Transverse colon (tissue), 4 donors: ENCODE measurements at regions not wholly inside any gene's neighbourhood (a gene's known extent, or its start where the extent isn't known, plus 50 kb on each side); places are given as distances from the start of the nearest gene placed in this dataset.

ENCODE experiments used
- DNase-seq: peaks from one replicate; pipeline ENCODE4 v3.0.0-alpha.2; 2019
- H3K27ac ChIP-seq, 4 donors: fragments of 200-600 bp; sonication (generic); 2 replicates each; pipeline ENCODE4 v1.5.1; 2016 to 2018; ENCODE audit warnings: inconsistent platforms in 4 of 4
- H3K27me3 ChIP-seq: fragments of 200-600 bp; sonication (generic); 2 replicates; pipeline ENCODE4 v1.5.1; 2017; ENCODE audit warnings: inconsistent platforms
- H3K36me3 ChIP-seq, 4 donors: fragments of 200-600 bp; sonication (generic); 2 replicates each; pipeline ENCODE4 v1.5.1; 2017 to 2019; ENCODE audit warnings: inconsistent platforms in 4 of 4
- H3K4me1 ChIP-seq, 4 donors: fragments of 200-600 bp; sonication (generic); 2 replicates each; pipeline ENCODE4 v1.5.1; 2017 to 2020; ENCODE audit warnings: inconsistent platforms in 4 of 4
- H3K4me3 ChIP-seq, 4 donors: fragments of 200-600 bp; sonication (generic); 1 replicate in 1 of 4; 2 replicates in 3 of 4; pipeline versions ENCODE4 v1.5.1 to v1.6.1; 2017 to 2019; ENCODE audit warnings: inconsistent platforms in 4 of 4
- H3K9me3 ChIP-seq, 2 donors: fragments of 200-600 bp; sonication (generic); 2 replicates each; pipeline ENCODE4 v1.5.1; 2017 to 2019; ENCODE audit warnings: inconsistent platforms in 2 of 2
- CTCF ChIP-seq, 5 experiments: fragments of 200-600 bp in 3 of 5; fragments of 450-650 bp in 2 of 5; sonication (generic) in 3 of 5; IDR thresholded peaks; 1 replicate in 2 of 5; 2 replicates in 3 of 5; pipeline ENCODE4 v1.5.1; 2016 to 2017; ENCODE audit warnings: antibody characterized with exemption in 5 of 5, inconsistent platforms in 3 of 5, mild to moderate bottlenecking in 2 of 5, moderate library complexity in 1 of 5
- EP300 ChIP-seq: sonication (generic); formaldehyde crosslinking; IDR thresholded peaks from one replicate; pipeline ENCODE4 v1.6.1; 2017; ENCODE audit warnings: antibody characterized with exemption, low read depth
- POLR2A ChIP-seq: fragments of 450-650 bp; IDR thresholded peaks from one replicate; pipeline ENCODE4 v1.6.1; 2016; ENCODE audit warnings: antibody characterized with exemption, mild to moderate bottlenecking, moderate library complexity
- POLR2AphosphoS5 ChIP-seq, 3 donors: sonication (generic); formaldehyde crosslinking; IDR thresholded peaks; one replicate each; pipeline ENCODE4 v1.6.1; 2016; ENCODE audit warnings: antibody characterized with exemption in 3 of 3
- WGBS, 2 donors: methylation state at CpG; one replicate each; pipeline ENCODE4 v1.1.5; 2018; ENCODE audit warnings: low coverage in 1 of 2; 5-methylcytosine and 5-hydroxymethylcytosine counted together
- in situ Hi-C, 4 donors: fragments of 200-750 bp; cut with MboI; loops; one replicate each; pipeline versions ENCODE4 v1.15.0 to v1.15.1; 2017; ENCODE audit warnings: low sequenced_read_pairs in 3 of 4, low pct_ligation_motif_present in 1 of 4, low pct_unique_long_range_greater_than_20kb in 1 of 4
- intact Hi-C: fragments of 100-400 bp; cut with DNase I; formaldehyde crosslinking; loops from one replicate; pipeline ENCODE4 v1.15.1; 2023; ENCODE audit warnings: low total_unique reads

- intact Hi-C loops: no loop called here
- Histone ChIP-seq H3K4me3 (no peak overlapping the region), H3K36me3 (no peaks in the 10 kb centered on the region), H3K9me3 (no peaks in the 10 kb centered on the region), H3K27ac (no peak overlapping the region), H3K4me1 (no peaks in the 10 kb centered on the region), H3K27me3 (no peaks in the 10 kb centered on the region)
- in situ Hi-C loops: no loop called here
- 67 to 71% methylated on average over 2 to 3 of the region's 3 CpGs for WGBS, 2 donors
- no peak for DNase-seq
- TF ChIP-seq POLR2A (no peak), CTCF (IDR thresholded peaks at IDR 0.05) (no peak), POLR2AphosphoS5 (IDR thresholded peaks at IDR 0.05) (no peak), EP300 (no peak)
Measured at GRCh38 chr5:57802131-57802530, 319.5 kb upstream of the ACTBL2 start.

GRCh38 chr5:57795203-57795602 lies 312.6 kb upstream of the ACTBL2 start:
- TF ChIP-seq CTCF (IDR thresholded peaks at IDR 0.05) (no peak), POLR2AphosphoS5 (IDR thresholded peaks at IDR 0.05) (no peak), EP300 (no peak), POLR2A (no peak)
- no peaks in the 10 kb centered on the region for H3K9me3 ChIP-seq
- WGBS, 2 donors: 88% methylated on average over 1 of the region's 1 CpG; no CpG with 5 or more reads in 1 of the 2 donors
- no peaks in the 10 kb centered on the region for H3K27me3 ChIP-seq
- in situ Hi-C loops: loop anchor here in 1 of 4 donors (25.0 kb wide), 1 partner anchor 483 kb away; no protein-coding TSS in a partner anchor
- H3K4me1 ChIP-seq: no peaks in the 10 kb centered on the region
- intact Hi-C loops: no loop called here
- no peak for DNase-seq
- H3K36me3 ChIP-seq: no peaks in the 10 kb centered on the region
- no peak overlapping the region for H3K4me3 ChIP-seq
- H3K27ac ChIP-seq: no peak overlapping the region

- TF ChIP-seq CTCF (IDR thresholded peaks at IDR 0.05): no peak
- TF ChIP-seq POLR2A: no peak
- TF ChIP-seq EP300: no peak
- no peak for TF ChIP-seq POLR2AphosphoS5 (IDR thresholded peaks at IDR 0.05)
- intact Hi-C loops (loop anchor here (5.0 kb wide), 1 partner anchor 630 kb away; no protein-coding TSS in a partner anchor), in situ Hi-C loops (loop anchor here in 1 of 4 donors (25.0 kb wide), 1 partner anchor 480 kb away; no protein-coding TSS in a partner anchor)
- Histone ChIP-seq H3K4me3 (no peak overlapping the region), H3K9me3 (no peaks in the 10 kb centered on the region), H3K27ac (no peak overlapping the region), H3K4me1 (no peaks in the 10 kb centered on the region), H3K36me3 (no peaks in the 10 kb centered on the region), H3K27me3 (no peaks in the 10 kb centered on the region)
- WGBS, 2 donors: 56 to 60% methylated on average over 1 of the region's 1 CpG
- DNase-seq: no peak
Measured at GRCh38 chr5:57791875-57792274, 309.3 kb upstream of the ACTBL2 start.

- H3K9me3 ChIP-seq: no peaks in the 10 kb centered on the region
- WGBS, 2 donors: 77 to 81% methylated on average over 2 of the region's 2 CpGs
- no peak for TF ChIP-seq CTCF (IDR thresholded peaks at IDR 0.05)
- no peak for TF ChIP-seq POLR2A
- TF ChIP-seq POLR2AphosphoS5 (IDR thresholded peaks at IDR 0.05): no peak
- TF ChIP-seq EP300: no peak
- in situ Hi-C loops: loop anchor here in 3 of 4 donors (10.0 to 25.0 kb wide), 3 partner anchors 474 to 679 kb away; partner anchors contain the start of gene PLK2 (in 1 of the 3)
- DNase-seq: no peak
- peaks cover 0 to 9% (median 0%) of the 10 kb centered on the region in 4 donors for H3K4me1 ChIP-seq
- H3K36me3 ChIP-seq: no peaks in the 10 kb centered on the region
- H3K27ac ChIP-seq: no peak overlapping the region
- H3K27me3 ChIP-seq: no peaks in the 10 kb centered on the region
- no peak overlapping the region for H3K4me3 ChIP-seq
- intact Hi-C loops: no loop called here
Measured at GRCh38 chr5:57785946-57786345, 303.3 kb upstream of the ACTBL2 start.
